PC-9 (cell line): ENCODE measurements at regions not wholly inside any gene's neighbourhood (a gene's known extent, or its start where the extent isn't known, plus 50 kb on each side); places are given as distances from the start of the nearest gene placed in this dataset.

Experiments used
- BruUV-seq: library from RNA; stranded (reverse); fragments of 400-500 nt; replicated peaks from 2 replicates; lab custom pipeline; 2021; lab: Mats Ljungman, UMichigan
- CTCF ChIA-PET: fragments of 300-600 bp; sonication (Branson Sonifier 250); formaldehyde crosslinking; loops from one replicate; lab custom pipeline; 2022; ENCODE audit warnings: antibody characterized with exemption; lab: Charles Lee
- POLR2A ChIA-PET: fragments of 300-600 bp; sonication (Branson Sonifier 250); formaldehyde crosslinking; loops from one replicate; lab custom pipeline; 2022; ENCODE audit warnings: antibody characterized with exemption; ENCODE audit not compliant: unreplicated experiment; lab: Charles Lee
- DNase-seq, 2 experiments: peaks; one replicate each; pipeline versions ENCODE4 v3.0.0 to v3.0.0-alpha.2; 2015 to 2022; ENCODE audit warnings: mixed read lengths in 1 of 2
- H2AFZ ChIP-seq: fragments of 200-600 bp; sonication (generic); 2 replicates; pipeline ENCODE4 v1.8.1; 2017; ENCODE audit warnings: antibody characterized with exemption
- H3F3A ChIP-seq: fragments of 200-600 bp; sonication (generic); 2 replicates; pipeline ENCODE4 v1.8.1; 2017; ENCODE audit warnings: antibody characterized with exemption, mild to moderate bottlenecking, low read depth; ENCODE audit not compliant: insufficient read depth
- H3K27ac ChIP-seq: fragments of 200-600 bp; sonication (generic); 2 replicates; pipeline ENCODE4 v1.6.1; 2016; ENCODE audit warnings: mixed run types
- H3K27me3 ChIP-seq: fragments of 200-600 bp; sonication (generic); 2 replicates; pipeline ENCODE4 v1.6.1; 2016; ENCODE audit warnings: low read depth, mixed run types; ENCODE audit not compliant: insufficient read depth
- H3K36me3 ChIP-seq: fragments of 200-600 bp; sonication (generic); 2 replicates; pipeline ENCODE4 v1.6.1; 2016; ENCODE audit warnings: low read depth, mixed run types
- H3K4me1 ChIP-seq: fragments of 200-600 bp; sonication (generic); replicated peaks from 2 replicates; pipeline ENCODE4 v1.6.1; 2016; ENCODE audit warnings: mixed run types; ENCODE audit not compliant: insufficient read depth
- H3K4me2 ChIP-seq: fragments of 200-600 bp; sonication (generic); 2 replicates; pipeline ENCODE4 v1.6.1; 2017; ENCODE audit warnings: mixed run types
- H3K4me3 ChIP-seq: fragments of 200-600 bp; sonication (generic); 2 replicates; pipeline ENCODE4 v1.6.1; 2016; ENCODE audit warnings: mixed run types
- H3K79me2 ChIP-seq: fragments of 200-600 bp; sonication (generic); 2 replicates; pipeline ENCODE4 v1.6.1; 2017; ENCODE audit warnings: low read depth, mixed run types
- H3K9me2 ChIP-seq: fragments of 200-600 bp; sonication (generic); 2 replicates; pipeline ENCODE4 v1.8.1; 2017; ENCODE audit warnings: mild to moderate bottlenecking; ENCODE audit not compliant: insufficient read depth
- H3K9me3 ChIP-seq: fragments of 200-600 bp; sonication (generic); 2 replicates; pipeline ENCODE4 v1.8.1; 2016; ENCODE audit warnings: low read depth; ENCODE audit not compliant: insufficient read depth
- H4K20me1 ChIP-seq: fragments of 200-600 bp; sonication (generic); 2 replicates; pipeline ENCODE4 v1.8.1; 2017; ENCODE audit not compliant: insufficient read depth
- CTCF ChIP-seq: fragments of 200-600 bp; sonication (generic); conservative IDR thresholded peaks from 2 replicates; pipeline ENCODE4 v1.6.1; 2017; ENCODE audit warnings: mixed run types, antibody characterized with exemption, mild to moderate bottlenecking, moderate library complexity
- EZH2 ChIP-seq: fragments of 200-600 bp; sonication (generic); IDR thresholded peaks from 2 replicates; pipeline ENCODE4 v1.8.0; 2017; ENCODE audit warnings: antibody characterized with exemption, low read depth
- intact Hi-C: fragments of 100-400 bp; cut with micrococcal nuclease; formaldehyde crosslinking; loops from one replicate; pipeline ENCODE4 v1.10.0; 2022; ENCODE audit not compliant: unreplicated experiment

DNA sequence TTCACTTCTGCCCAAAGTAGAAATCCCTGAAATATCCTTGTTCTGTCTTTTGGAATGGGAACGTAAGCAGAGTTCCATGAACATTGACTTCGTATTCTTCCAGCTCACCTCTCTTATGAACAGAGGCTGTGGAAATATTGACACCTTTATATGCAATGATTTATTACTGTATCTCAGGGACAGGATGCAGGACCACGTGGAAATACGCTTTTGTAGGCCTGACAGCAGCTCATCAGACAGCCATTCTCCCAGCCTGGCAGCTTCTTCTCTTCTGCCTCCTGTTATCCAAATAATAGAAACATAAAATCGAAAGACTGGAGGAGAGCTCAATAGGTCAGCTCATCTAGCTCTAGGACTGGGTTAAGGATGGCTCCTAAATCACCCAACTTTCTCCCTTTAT lies 106.2 kb upstream of the DTNBP1 start:
- CTCF ChIA-PET = no interaction called here
- BruUV-seq = no TSS peak
- H4K20me1 ChIP-seq = no peaks in the 10 kb centered on the region

GRCh38 chr6:15763837-15764236 lies 101.0 kb upstream of the DTNBP1 start:
- no peaks in the 10 kb centered on the region for H3K9me3 ChIP-seq
- H3K4me1 ChIP-seq = no peaks in the 10 kb centered on the region
- no TSS peak for BruUV-seq
- CTCF ChIA-PET = no interaction called here
- H4K20me1 ChIP-seq = no peaks in the 10 kb centered on the region
- TF ChIP-seq EZH2 (no peak), CTCF (no peak)
- peaks cover 86% of the 10 kb centered on the region for H3K27me3 ChIP-seq
- H2AFZ ChIP-seq = no peak overlapping the region
- H3K9me2 ChIP-seq = no peaks in the 10 kb centered on the region
- H3F3A ChIP-seq = no peaks in the 10 kb centered on the region
- POLR2A ChIA-PET = no interaction called here
- H3K4me2 ChIP-seq = no peak overlapping the region
- no peak overlapping the region for H3K4me3 ChIP-seq
- no peak for DNase-seq
- no peaks in the 10 kb centered on the region for H3K36me3 ChIP-seq
- intact Hi-C loops = no loop called here
- H3K27ac ChIP-seq = no peak overlapping the region
- no peaks in the 10 kb centered on the region for H3K79me2 ChIP-seq

More for the DNA sequence above, 106.2 kb upstream of the DTNBP1 start:
- no peaks in the 10 kb centered on the region for H3K9me3 ChIP-seq
- DNase-seq = no peak
- H3K27me3 ChIP-seq = peaks cover 96% of the 10 kb centered on the region
- no peaks in the 10 kb centered on the region for H3K36me3 ChIP-seq
- TF ChIP-seq CTCF = no peak
- TF ChIP-seq EZH2 = no peak
- no peak overlapping the region for H3K4me3 ChIP-seq
- no peaks in the 10 kb centered on the region for H3K9me2 ChIP-seq
- POLR2A ChIA-PET = no interaction called here
- no peak overlapping the region for H3K27ac ChIP-seq
- intact Hi-C loops = no loop called here
- no peak overlapping the region for H3K4me2 ChIP-seq
- H2AFZ ChIP-seq = no peak overlapping the region
- no peaks in the 10 kb centered on the region for H3K4me1 ChIP-seq
- H3F3A ChIP-seq = no peaks in the 10 kb centered on the region
- H3K79me2 ChIP-seq = no peaks in the 10 kb centered on the region

- Histone ChIP-seq H3F3A (no peaks in the 10 kb centered on the region), H3K27ac (no peak overlapping the region), H3K9me3 (no peaks in the 10 kb centered on the region), H2AFZ (no peak overlapping the region), H3K79me2 (no peaks in the 10 kb centered on the region), H3K27me3 (peaks cover 86% of the 10 kb centered on the region), H3K4me2 (no peak overlapping the region), H3K36me3 (no peaks in the 10 kb centered on the region), H3K4me1 (no peaks in the 10 kb centered on the region), H4K20me1 (no peaks in the 10 kb centered on the region), H3K9me2 (no peaks in the 10 kb centered on the region), H3K4me3 (no peak overlapping the region)
- no TSS peak for BruUV-seq
- POLR2A ChIA-PET = no interaction called here
- TF ChIP-seq CTCF (no peak), EZH2 (no peak)
- no peak for DNase-seq
- CTCF ChIA-PET = no interaction called here
- intact Hi-C loops = no loop called here
Observed at GRCh38 chr6:15763364-15763763, 100.5 kb upstream of the DTNBP1 start.
